Keratinocyte (primary cell): ENCODE measurements at regions not wholly inside any gene's neighbourhood (a gene's known extent, or its start where the extent isn't known, plus 50 kb on each side); places are given as distances from the start of the nearest gene placed in this dataset.

ENCODE experiments used
- EZH2 ChIP-seq: IDR thresholded peaks from one replicate; pipeline ENCODE4 v1.6.1; 2012; ENCODE audit warnings: inconsistent platforms, mild to moderate bottlenecking, low read length, moderate library complexity
- TF ChIP-seq, protein P1 (sequence below), 3 experiments: IDR thresholded peaks in 1 of 3; conservative IDR thresholded peaks in 1 of 3; optimal IDR thresholded peaks in 1 of 3; 2 replicates in 2 of 3; 3 replicates in 1 of 3; pipeline versions ENCODE3 to v1.5.1; 2011; ENCODE audit warnings: low read length in 3 of 3, mild to moderate bottlenecking in 3 of 3, moderate library complexity in 2 of 3, control low read depth in 1 of 3, inconsistent platforms in 1 of 3; ENCODE audit not compliant: insufficient read depth in 2 of 3; ENCODE audit errors: extremely low read depth in 1 of 3

DNA sequence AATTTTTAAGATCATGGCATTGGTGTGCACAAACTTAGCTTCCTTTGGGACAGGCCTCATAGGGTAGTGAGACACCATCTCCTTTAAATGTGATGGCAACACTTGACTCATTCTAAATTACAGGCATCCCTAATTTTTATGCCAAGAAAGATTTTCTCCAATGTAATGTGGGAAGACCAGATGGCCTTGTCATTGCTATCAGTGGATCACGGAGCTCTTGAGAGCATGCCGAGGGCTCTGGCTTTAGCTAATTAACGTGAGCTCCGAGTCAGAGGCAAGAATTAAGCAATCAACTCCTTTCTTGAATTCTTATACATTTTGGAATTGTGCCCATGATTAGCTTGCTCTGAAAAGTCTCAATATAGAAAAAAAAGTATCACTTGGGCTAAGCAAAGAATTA is 215.8 kb downstream of the LRRC70 start:
- TF ChIP-seq, protein P1, sequence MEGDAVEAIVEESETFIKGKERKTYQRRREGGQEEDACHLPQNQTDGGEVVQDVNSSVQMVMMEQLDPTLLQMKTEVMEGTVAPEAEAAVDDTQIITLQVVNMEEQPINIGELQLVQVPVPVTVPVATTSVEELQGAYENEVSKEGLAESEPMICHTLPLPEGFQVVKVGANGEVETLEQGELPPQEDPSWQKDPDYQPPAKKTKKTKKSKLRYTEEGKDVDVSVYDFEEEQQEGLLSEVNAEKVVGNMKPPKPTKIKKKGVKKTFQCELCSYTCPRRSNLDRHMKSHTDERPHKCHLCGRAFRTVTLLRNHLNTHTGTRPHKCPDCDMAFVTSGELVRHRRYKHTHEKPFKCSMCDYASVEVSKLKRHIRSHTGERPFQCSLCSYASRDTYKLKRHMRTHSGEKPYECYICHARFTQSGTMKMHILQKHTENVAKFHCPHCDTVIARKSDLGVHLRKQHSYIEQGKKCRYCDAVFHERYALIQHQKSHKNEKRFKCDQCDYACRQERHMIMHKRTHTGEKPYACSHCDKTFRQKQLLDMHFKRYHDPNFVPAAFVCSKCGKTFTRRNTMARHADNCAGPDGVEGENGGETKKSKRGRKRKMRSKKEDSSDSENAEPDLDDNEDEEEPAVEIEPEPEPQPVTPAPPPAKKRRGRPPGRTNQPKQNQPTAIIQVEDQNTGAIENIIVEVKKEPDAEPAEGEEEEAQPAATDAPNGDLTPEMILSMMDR (optimal IDR thresholded peaks at IDR 0.05 in 1 of 3, IDR thresholded peaks at IDR 0.05 in 1 of 3, conservative IDR thresholded peaks at IDR 0.05 in 1 of 3; ENCODE audit: extremely low read depth in 1 of 3, insufficient read depth in 2 of 3, low read length in 3 of 3), result no peak
- TF ChIP-seq EZH2, result no peak
